ENCODE measurements at regions not wholly inside any gene's neighbourhood (a gene's known extent, or its start where the extent isn't known, plus 50 kb on each side); places are given as distances from the start of the nearest gene placed in this dataset.
A peak's percentile ranks its signal among the peaks of the same experiment; 100 is the strongest.

GRCh38 chr20:50286609-50287008 lies 96.0 kb downstream of the CEBPB start:
- H3K27ac ChIP-seq = peak overlapping the region; percentile 90
- no peaks in the 10 kb centered on the region for H3K36me3 ChIP-seq (ENCODE audit: low read depth)
- H3F3A ChIP-seq (ENCODE audit: insufficient read depth, low read depth) = peaks cover 53% of the 10 kb centered on the region
- CTCF ChIA-PET = no interaction called here
- H2AFZ ChIP-seq = peak overlapping the region; percentile 70
- peaks cover 14% of the 10 kb centered on the region for H3K79me2 ChIP-seq (ENCODE audit: low read depth)
- intact Hi-C loops (cut with micrococcal nuclease; ENCODE audit: unreplicated experiment) = loop anchor here (2.0 kb wide), 1 partner anchor 94 kb away; no protein-coding TSS in a partner anchor
- H3K4me1 ChIP-seq (replicated peaks; ENCODE audit: insufficient read depth) = peaks cover 70% of the 10 kb centered on the region
- H3K4me2 ChIP-seq = peak overlapping the region; percentile 87
- POLR2A ChIA-PET (ENCODE audit: unreplicated experiment) = interaction anchor here (0.6 kb wide), 1 partner anchor 32 kb away, joined by 3 read pairs; no protein-coding TSS in a partner anchor
- H4K20me1 ChIP-seq (ENCODE audit: insufficient read depth) = no peaks in the 10 kb centered on the region
- H3K27me3 ChIP-seq (ENCODE audit: insufficient read depth, low read depth) = no peaks in the 10 kb centered on the region
- H3K9me2 ChIP-seq (ENCODE audit: insufficient read depth) = no peaks in the 10 kb centered on the region
- TF ChIP-seq CTCF (conservative IDR thresholded peaks at IDR 0.05) (0 out of 2 replicates have a peak, but pooled peaks have one; percentile 5), EZH2 (IDR thresholded peaks at IDR 0.05; ENCODE audit: low read depth) (no peak)
- H3K9me3 ChIP-seq (ENCODE audit: insufficient read depth, low read depth) = no peaks in the 10 kb centered on the region
- DNase-seq = peak; percentile 90 to 91
- no TSS peak for BruUV-seq (replicated peaks)
- H3K4me3 ChIP-seq = peak overlapping the region; percentile 47; the same call in 1 of the 2 replicates

GRCh38 chr20:50287512-50287911 lies 96.9 kb downstream of the CEBPB start:
- H3K27me3 ChIP-seq (ENCODE audit: insufficient read depth, low read depth) = no peaks in the 10 kb centered on the region
- no peaks in the 10 kb centered on the region for H3K9me3 ChIP-seq (ENCODE audit: insufficient read depth, low read depth)
- no peaks in the 10 kb centered on the region for H3K36me3 ChIP-seq (ENCODE audit: low read depth)
- TF ChIP-seq EZH2 (IDR thresholded peaks at IDR 0.05; ENCODE audit: low read depth) (no peak), CTCF (conservative IDR thresholded peaks at IDR 0.05) (no peak)
- H3K4me3 ChIP-seq = no peak overlapping the region
- ChIA-PET CTCF (interaction anchor here (0.7 kb wide), 1 partner anchor 507 kb away, joined by 3 read pairs; no protein-coding TSS in a partner anchor), POLR2A (ENCODE audit: unreplicated experiment) (no interaction called here)
- no peak for DNase-seq
- H3K27ac ChIP-seq = no peak overlapping the region
- H2AFZ ChIP-seq = no peak overlapping the region
- no TSS peak for BruUV-seq (replicated peaks)
- intact Hi-C loops (cut with micrococcal nuclease; ENCODE audit: unreplicated experiment) = loop anchor here (2.0 kb wide), 1 partner anchor 95 kb away; no protein-coding TSS in a partner anchor
- peaks cover 62% of the 10 kb centered on the region for H3F3A ChIP-seq (ENCODE audit: insufficient read depth, low read depth)
- no peak overlapping the region for H3K4me2 ChIP-seq
- no peaks in the 10 kb centered on the region for H4K20me1 ChIP-seq (ENCODE audit: insufficient read depth)
- peaks cover 79% of the 10 kb centered on the region for H3K4me1 ChIP-seq (replicated peaks; ENCODE audit: insufficient read depth)
- peaks cover 14% of the 10 kb centered on the region for H3K79me2 ChIP-seq (ENCODE audit: low read depth)
- no peaks in the 10 kb centered on the region for H3K9me2 ChIP-seq (ENCODE audit: insufficient read depth)

GRCh38 chr20:50288128-50288623 lies 97.5 kb downstream of the CEBPB start:
- ChIA-PET CTCF (no interaction called here), POLR2A (ENCODE audit: unreplicated experiment) (no interaction called here)
- H3K79me2 ChIP-seq (ENCODE audit: low read depth) = peaks cover 14% of the 10 kb centered on the region
- H3K9me2 ChIP-seq (ENCODE audit: insufficient read depth) = no peaks in the 10 kb centered on the region
- DNase-seq = no peak
- H3K4me1 ChIP-seq (replicated peaks; ENCODE audit: insufficient read depth) = peaks cover 81% of the 10 kb centered on the region
- intact Hi-C loops (cut with micrococcal nuclease; ENCODE audit: unreplicated experiment) = no loop called here
- no peak overlapping the region for H2AFZ ChIP-seq
- no peaks in the 10 kb centered on the region for H4K20me1 ChIP-seq (ENCODE audit: insufficient read depth)
- no peak overlapping the region for H3K27ac ChIP-seq
- no peaks in the 10 kb centered on the region for H3K9me3 ChIP-seq (ENCODE audit: insufficient read depth, low read depth)
- no peaks in the 10 kb centered on the region for H3K36me3 ChIP-seq (ENCODE audit: low read depth)
- no peak for TF ChIP-seq EZH2 (IDR thresholded peaks at IDR 0.05; ENCODE audit: low read depth)
- no peak for TF ChIP-seq CTCF (conservative IDR thresholded peaks at IDR 0.05)
- H3K4me2 ChIP-seq = no peak overlapping the region
- no peaks in the 10 kb centered on the region for H3K27me3 ChIP-seq (ENCODE audit: insufficient read depth, low read depth)
- peaks cover 64% of the 10 kb centered on the region for H3F3A ChIP-seq (ENCODE audit: insufficient read depth, low read depth)
- BruUV-seq (replicated peaks) = no TSS peak
- H3K4me3 ChIP-seq = no peak overlapping the region

Measured in PC-9 (cell line).